ENCODE measurements at regions not wholly inside any gene's neighbourhood (a gene's known extent, or its start where the extent isn't known, plus 50 kb on each side); places are given as distances from the start of the nearest gene placed in this dataset.
A peak's percentile ranks its signal among the peaks of the same experiment; 100 is the strongest.

- Histone ChIP-seq H3K9me3 (ENCODE audit: control insufficient read depth, low read depth, low read length) (no peaks in the 10 kb centered on the region), H2BK5ac (ENCODE audit: insufficient read length, low read length) (peak overlapping the region; percentile 55), H2AK5ac (ENCODE audit: insufficient read length, low read length) (no peak overlapping the region), H4K91ac (ENCODE audit: insufficient read length, low read depth, low read length) (no peak overlapping the region), H3K23ac (ENCODE audit: insufficient read length, low read depth, low read length) (no peak overlapping the region), H3K18ac (ENCODE audit: insufficient read length, low read depth, low read length) (peak overlapping the region; percentile 95), H3K4me1 (ENCODE audit: insufficient read depth, low read length) (no peaks in the 10 kb centered on the region), H2BK120ac (ENCODE audit: low read depth, low read length, poor library complexity, severe bottlenecking) (peak overlapping the region; percentile 99), H3K9ac (ENCODE audit: extremely low read depth, insufficient read length, low read length) (peak overlapping the region; percentile 97), H3K27ac (ENCODE audit: insufficient read length, low read depth, low read length) (peak overlapping the region; percentile 81), H3K4me2 (ENCODE audit: insufficient read depth, insufficient read length, low read length) (peak overlapping the region; percentile 84), H3K27me3 (ENCODE audit: insufficient read depth, low read length) (no peaks in the 10 kb centered on the region), H3K23me2 (ENCODE audit: insufficient read length, low read depth, low read length, poor library complexity, severe bottlenecking) (peaks cover 3% of the 10 kb centered on the region), H3K79me1 (ENCODE audit: insufficient read depth, low read depth, low read length, poor library complexity, severe bottlenecking) (no peaks in the 10 kb centered on the region), H2BK12ac (ENCODE audit: insufficient read length, low read depth, low read length) (no peak overlapping the region), H4K5ac (ENCODE audit: insufficient read length, low read depth, low read length) (peak overlapping the region; percentile 46), H2AFZ (ENCODE audit: low read length) (no peak overlapping the region), H2BK15ac (ENCODE audit: low read depth, low read length) (no peak overlapping the region), H4K8ac (replicated peaks; ENCODE audit: insufficient read length, low read depth, low read length) (no peak overlapping the region), H4K20me1 (ENCODE audit: control insufficient read depth, insufficient read depth, insufficient read length) (no peaks in the 10 kb centered on the region), H2BK20ac (ENCODE audit: low read depth, low read length, poor library complexity, severe bottlenecking) (no peak overlapping the region), H3K56ac (ENCODE audit: insufficient read length, low read depth, low read length) (peak overlapping the region; percentile 88), H3K79me2 (ENCODE audit: insufficient read depth, low read length) (no peaks in the 10 kb centered on the region), H3K4ac (ENCODE audit: low read depth, low read length) (peak overlapping the region; percentile 53; the same call in 1 of the 2 replicates), H3K14ac (ENCODE audit: insufficient read depth, low read length) (peak overlapping the region; percentile 97; the same call in 1 of the 2 replicates), H3T11ph (ENCODE audit: low read length) (peak overlapping the region; percentile 82)
- Mint-ChIP-seq H3K27ac (peak overlapping the region; percentile 98 to 100 (median 99)), H3K9me3 (peaks cover 4 to 11% of the 10 kb centered on the region in 2 experiments; a peak in 4 of 5 replicates), H3K4me1 (peaks cover 0 to 9% of the 10 kb centered on the region in 2 experiments; a peak in 3 of 4 replicates), H3K36me3 (ENCODE audit: insufficient read depth in 1 of 3, low read depth in 3 of 3) (peaks cover 6 to 9% (median 6%) of the 10 kb centered on the region in 3 experiments; a peak in 6 of 7 replicates), H3K4me3 (peak overlapping the region; percentile 86 to 92), H3K27me3 (ENCODE audit: low read depth) (peaks cover 5% of the 10 kb centered on the region)
- no CpG with 5 or more reads among the region's 18 CpGs for WGBS (ENCODE audit: extremely low coverage, insufficient read length, low lambda C conversion rate)
- DNase-seq = peak; percentile 56
- no peak for TF ChIP-seq CTCF (conservative IDR thresholded peaks at IDR 0.05)
Measured at GRCh38 chr6:26286168-26286877, 78.7 kb upstream of the BTN3A2 start.

All from H9 (cell line).